ENCODE measurements at regions not wholly inside any gene's neighbourhood (a gene's known extent, or its start where the extent isn't known, plus 50 kb on each side); places are given as distances from the start of the nearest gene placed in this dataset.

GRCh38 chr20:6966721-6967120, 199.2 kb downstream of the BMP2 start (continued):
- TF ChIP-seq ZBTB33 (IDR thresholded peaks at IDR 0.05): no peak

GRCh38 chr20:6974838-6975237, 207.4 kb downstream of the BMP2 start:
- WGBS: 95% methylated on average over 1 of the region's 1 CpG

GRCh38 chr20:6975311-6975710, 207.8 kb downstream of the BMP2 start:
- no peak for DNase-seq (ENCODE audit: low spot score)
- TF ChIP-seq RXRA (IDR thresholded peaks at IDR 0.05) (no peak), REST (IDR thresholded peaks at IDR 0.05) (no peak), MAX (IDR thresholded peaks at IDR 0.05) (no peak), HNF4G (IDR thresholded peaks at IDR 0.05) (no peak), EGR1 (IDR thresholded peaks at IDR 0.05; ENCODE audit: low read depth in 2 of 2) (no peak), ZBTB33 (IDR thresholded peaks at IDR 0.05) (no peak), NR2F2 (IDR thresholded peaks at IDR 0.05) (no peak), SP1 (IDR thresholded peaks at IDR 0.05) (no peak), CTCF (IDR thresholded peaks at IDR 0.05; ENCODE audit: low read depth, low read length, missing input control) (no peak), GABPA (IDR thresholded peaks at IDR 0.05 in 1 of 2, conservative IDR thresholded peaks at IDR 0.05 in 1 of 2) (no peak), YY1 (IDR thresholded peaks at IDR 0.05) (no peak), FOXA1 (IDR thresholded peaks at IDR 0.05) (no peak), ATF3 (IDR thresholded peaks at IDR 0.05) (no peak)
- H3K9me3 ChIP-seq (ENCODE audit: control insufficient read depth in 4 of 4, low read length in 3 of 4): no peaks in the 10 kb centered on the region
- no peaks in the 10 kb centered on the region for H3K4me1 ChIP-seq (ENCODE audit: control insufficient read depth in 4 of 4, insufficient read depth in 4 of 4, low read length in 3 of 4)
- peaks cover 0 to 3% (median 0%) of the 10 kb centered on the region in 4 donors for H3K27me3 ChIP-seq (ENCODE audit: control insufficient read depth in 4 of 4, insufficient read depth in 4 of 4, low read length in 3 of 4)
- no peak overlapping the region for H3K27ac ChIP-seq (ENCODE audit: low read depth in 1 of 2, low read length in 2 of 2)
- no peaks in the 10 kb centered on the region for H3K36me3 ChIP-seq (ENCODE audit: control insufficient read depth in 4 of 4, insufficient read depth in 3 of 4, low read depth in 1 of 4, low read length in 3 of 4)
- H3K9ac ChIP-seq (ENCODE audit: low read depth in 1 of 2, low read length in 2 of 2): no peak overlapping the region
- 67% methylated on average over 1 of the region's 1 CpG for WGBS
- no peak overlapping the region for H3K4me3 ChIP-seq (ENCODE audit: low read depth in 1 of 3, low read length in 3 of 3)

More at GRCh38 chr20:6974838-6975237, 207.4 kb downstream of the BMP2 start:
- no peak for DNase-seq (ENCODE audit: low spot score)
- H3K9ac ChIP-seq (ENCODE audit: low read depth in 1 of 2, low read length in 2 of 2): no peak overlapping the region
- H3K4me3 ChIP-seq (ENCODE audit: low read depth in 1 of 3, low read length in 3 of 3): no peak overlapping the region
- no peak overlapping the region for H3K27ac ChIP-seq (ENCODE audit: low read depth in 1 of 2, low read length in 2 of 2)
- no peaks in the 10 kb centered on the region for H3K4me1 ChIP-seq (ENCODE audit: control insufficient read depth in 4 of 4, insufficient read depth in 4 of 4, low read length in 3 of 4)
- H3K27me3 ChIP-seq (ENCODE audit: control insufficient read depth in 4 of 4, insufficient read depth in 4 of 4, low read length in 3 of 4): peaks cover 0 to 3% (median 0%) of the 10 kb centered on the region in 4 donors
- TF ChIP-seq ATF3 (IDR thresholded peaks at IDR 0.05) (no peak), MAX (IDR thresholded peaks at IDR 0.05) (no peak)
- H3K9me3 ChIP-seq (ENCODE audit: control insufficient read depth in 4 of 4, low read length in 3 of 4): no peaks in the 10 kb centered on the region
- no peaks in the 10 kb centered on the region for H3K36me3 ChIP-seq (ENCODE audit: control insufficient read depth in 4 of 4, insufficient read depth in 3 of 4, low read depth in 1 of 4, low read length in 3 of 4)

Data from liver (tissue), 8 donors.